Upper lobe of left lung (tissue), 6 donors: ENCODE measurements at regions not wholly inside any gene's neighbourhood (a gene's known extent, or its start where the extent isn't known, plus 50 kb on each side); places are given as distances from the start of the nearest gene placed in this dataset.

Source experiments
- ATAC-seq, 2 donors: fragments of 200-7000 bp; cut with Tn5 transposase; one replicate each; pipeline ENCODE4 v1.9.1; 2022; ENCODE audit warnings: mild to moderate bottlenecking in 2 of 2, moderate library complexity in 2 of 2; ENCODE audit not compliant: low FRiP score in 2 of 2
- DNase-seq, 2 donors: peaks; one replicate each; pipeline ENCODE4 v3.0.0-alpha.2; 2019 to 2020
- H3K27ac ChIP-seq, 4 donors: fragments of 200-600 bp; sonication (generic); one replicate each; pipeline ENCODE4 v1.5.1; 2016 to 2019
- H3K27me3 ChIP-seq, 4 donors: fragments of 200-600 bp; sonication (generic); one replicate each; pipeline ENCODE4 v1.5.1; 2017 to 2019
- H3K36me3 ChIP-seq, 4 donors: fragments of 200-600 bp; sonication (generic); one replicate each; pipeline ENCODE4 v1.5.1; 2016 to 2019
- H3K4me1 ChIP-seq, 4 donors: fragments of 200-600 bp; sonication (generic); one replicate each; pipeline ENCODE4 v1.5.1; 2018 to 2019
- H3K4me3 ChIP-seq, 4 donors: fragments of 200-600 bp; sonication (generic); one replicate each; pipeline ENCODE4 v1.5.1; 2017 to 2019; ENCODE audit warnings: mild to moderate bottlenecking in 2 of 4, moderate library complexity in 1 of 4
- H3K9me3 ChIP-seq, 4 donors: fragments of 200-600 bp; sonication (generic); one replicate each; pipeline ENCODE4 v1.5.1; 2018 to 2019
- EP300 ChIP-seq, 4 donors: sonication (generic); formaldehyde crosslinking; IDR thresholded peaks; one replicate each; pipeline ENCODE4 v1.5.1; 2017; ENCODE audit warnings: antibody characterized with exemption in 4 of 4, control low read depth in 2 of 4
- POLR2A ChIP-seq, 4 donors: fragments of 450-650 bp; IDR thresholded peaks; one replicate each; pipeline ENCODE4 v1.5.1; 2016 to 2017; ENCODE audit warnings: antibody characterized with exemption in 4 of 4, mild to moderate bottlenecking in 2 of 4
- POLR2AphosphoS5 ChIP-seq, 2 donors: sonication (generic); formaldehyde crosslinking; IDR thresholded peaks; one replicate each; pipeline ENCODE4 v1.5.1; 2017; ENCODE audit warnings: antibody characterized with exemption in 2 of 2
- WGBS, 2 donors: methylation state at CpG; one replicate each; pipeline ENCODE4 v1.1.5; 2017 to 2018; 5-methylcytosine and 5-hydroxymethylcytosine counted together
- TF ChIP-seq, protein P1 (sequence below), 6 experiments: fragments of 450-650 bp in 4 of 6; fragments of 200-600 bp in 2 of 6; sonication (generic) in 2 of 6; IDR thresholded peaks; one replicate each; pipeline ENCODE4 v1.5.1; 2016 to 2019; ENCODE audit warnings: antibody characterized with exemption in 6 of 6
- donor health status: DM: no; HTN: no; CAD: no; lungs with moderate emphysema.
- donor health status: DM: no; HTN: yes; CAD: no; lungs with severe emphysema.

DNA sequence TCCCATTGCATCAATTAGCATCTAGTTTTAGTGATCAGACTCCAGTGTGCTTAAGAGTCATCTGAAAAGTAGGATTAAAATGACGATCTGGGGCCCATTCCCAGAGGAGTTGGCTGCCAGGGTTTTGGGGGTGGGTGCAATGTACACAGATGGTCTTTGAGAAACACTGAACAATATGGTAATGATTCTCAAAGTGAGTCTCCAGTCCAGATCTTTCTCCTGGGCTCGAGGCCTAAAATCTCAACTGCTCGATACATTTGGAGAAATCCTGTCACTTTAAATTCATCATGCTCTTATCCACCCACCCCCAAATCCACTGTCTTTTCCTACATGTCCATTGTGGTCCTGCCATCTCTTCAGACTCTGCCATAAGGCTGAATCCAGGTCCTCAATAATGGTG, 80.7 kb upstream of the MYLIP start:
- Histone ChIP-seq H3K27me3 (no peaks in the 10 kb centered on the region), H3K4me1 (no peaks in the 10 kb centered on the region), H3K36me3 (no peaks in the 10 kb centered on the region), H3K9me3 (no peaks in the 10 kb centered on the region), H3K27ac (no peak overlapping the region), H3K4me3 (no peak overlapping the region)
- no peak for DNase-seq
- WGBS, 2 donors = 88 to 94% methylated on average over 3 of the region's 3 CpGs
- TF ChIP-seq EP300 (IDR thresholded peaks at IDR 0.05) = no peak
- TF ChIP-seq POLR2A (IDR thresholded peaks at IDR 0.05) = no peak
- TF ChIP-seq POLR2AphosphoS5 (IDR thresholded peaks at IDR 0.05) = no peak
- TF ChIP-seq, protein P1, sequence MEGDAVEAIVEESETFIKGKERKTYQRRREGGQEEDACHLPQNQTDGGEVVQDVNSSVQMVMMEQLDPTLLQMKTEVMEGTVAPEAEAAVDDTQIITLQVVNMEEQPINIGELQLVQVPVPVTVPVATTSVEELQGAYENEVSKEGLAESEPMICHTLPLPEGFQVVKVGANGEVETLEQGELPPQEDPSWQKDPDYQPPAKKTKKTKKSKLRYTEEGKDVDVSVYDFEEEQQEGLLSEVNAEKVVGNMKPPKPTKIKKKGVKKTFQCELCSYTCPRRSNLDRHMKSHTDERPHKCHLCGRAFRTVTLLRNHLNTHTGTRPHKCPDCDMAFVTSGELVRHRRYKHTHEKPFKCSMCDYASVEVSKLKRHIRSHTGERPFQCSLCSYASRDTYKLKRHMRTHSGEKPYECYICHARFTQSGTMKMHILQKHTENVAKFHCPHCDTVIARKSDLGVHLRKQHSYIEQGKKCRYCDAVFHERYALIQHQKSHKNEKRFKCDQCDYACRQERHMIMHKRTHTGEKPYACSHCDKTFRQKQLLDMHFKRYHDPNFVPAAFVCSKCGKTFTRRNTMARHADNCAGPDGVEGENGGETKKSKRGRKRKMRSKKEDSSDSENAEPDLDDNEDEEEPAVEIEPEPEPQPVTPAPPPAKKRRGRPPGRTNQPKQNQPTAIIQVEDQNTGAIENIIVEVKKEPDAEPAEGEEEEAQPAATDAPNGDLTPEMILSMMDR (IDR thresholded peaks at IDR 0.05) = no peak
- no peak for ATAC-seq

DNA sequence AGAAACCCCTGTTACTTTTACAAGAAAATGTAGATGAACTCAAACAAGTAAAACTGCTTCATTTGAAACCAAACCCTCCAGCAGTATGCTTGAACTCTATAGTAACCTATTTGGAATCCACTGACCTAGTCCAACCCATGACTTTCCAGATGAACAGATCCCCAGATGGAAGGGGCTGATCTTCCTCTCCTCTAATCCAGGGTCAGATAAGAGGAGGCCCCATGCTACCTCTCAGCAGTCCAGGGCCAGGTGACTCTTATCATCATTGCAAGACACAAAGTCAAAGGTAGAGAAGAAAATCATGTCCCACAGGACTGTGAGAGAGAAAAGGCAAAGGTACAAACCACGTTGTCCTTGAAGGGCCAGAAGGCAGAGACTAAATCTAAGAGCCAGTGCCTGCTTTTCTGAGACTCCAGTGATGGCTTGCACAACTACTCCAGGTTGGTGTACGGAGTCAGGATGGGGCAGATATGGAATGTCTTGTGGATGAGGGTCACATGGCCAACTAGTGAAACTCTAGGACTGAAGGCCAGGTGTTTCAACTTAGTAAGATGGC, 81.4 kb upstream of the MYLIP start:
- Histone ChIP-seq H3K4me1 (no peaks in the 10 kb centered on the region), H3K4me3 (no peak overlapping the region), H3K27me3 (no peaks in the 10 kb centered on the region), H3K9me3 (no peaks in the 10 kb centered on the region), H3K27ac (no peak overlapping the region), H3K36me3 (no peaks in the 10 kb centered on the region)
- no peak for ATAC-seq
- TF ChIP-seq POLR2A (IDR thresholded peaks at IDR 0.05) (no peak), POLR2AphosphoS5 (IDR thresholded peaks at IDR 0.05) (no peak), EP300 (IDR thresholded peaks at IDR 0.05) (no peak)
- TF ChIP-seq, protein P1 (IDR thresholded peaks at IDR 0.05) = no peak
- no peak for DNase-seq
- 89 to 92% methylated on average over 2 of the region's 2 CpGs for WGBS, 2 donors

DNA sequence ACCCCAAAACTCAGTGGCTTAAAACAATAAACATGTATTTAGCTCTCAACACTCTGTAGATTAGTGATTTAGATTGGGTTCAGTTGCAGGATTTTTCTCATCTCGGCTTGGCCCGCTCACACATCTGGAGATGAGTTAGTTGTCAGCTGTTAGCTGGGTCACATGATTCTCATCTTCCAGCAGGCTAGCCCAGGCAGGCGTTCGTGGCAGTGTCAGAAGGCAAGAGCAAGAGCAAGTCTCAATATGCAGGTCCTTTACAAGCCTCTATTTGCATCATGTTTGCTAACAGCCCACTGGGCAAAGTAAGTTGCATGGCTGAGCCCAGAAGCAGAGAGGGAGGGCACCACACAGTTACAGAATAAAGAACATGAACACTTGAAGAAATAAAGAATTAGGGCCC, 83.6 kb upstream of the MYLIP start:
- Histone ChIP-seq H3K27ac (no peak overlapping the region), H3K36me3 (no peaks in the 10 kb centered on the region), H3K27me3 (no peaks in the 10 kb centered on the region), H3K9me3 (no peaks in the 10 kb centered on the region), H3K4me1 (no peaks in the 10 kb centered on the region), H3K4me3 (no peak overlapping the region)
- ATAC-seq (no peak), DNase-seq (no peak)
- WGBS, 2 donors = 43 to 66% methylated on average over 4 of the region's 4 CpGs
- TF ChIP-seq POLR2A (IDR thresholded peaks at IDR 0.05) (no peak), POLR2AphosphoS5 (IDR thresholded peaks at IDR 0.05) (no peak), EP300 (IDR thresholded peaks at IDR 0.05) (no peak)
- TF ChIP-seq, protein P1 (IDR thresholded peaks at IDR 0.05) = no peak

DNA sequence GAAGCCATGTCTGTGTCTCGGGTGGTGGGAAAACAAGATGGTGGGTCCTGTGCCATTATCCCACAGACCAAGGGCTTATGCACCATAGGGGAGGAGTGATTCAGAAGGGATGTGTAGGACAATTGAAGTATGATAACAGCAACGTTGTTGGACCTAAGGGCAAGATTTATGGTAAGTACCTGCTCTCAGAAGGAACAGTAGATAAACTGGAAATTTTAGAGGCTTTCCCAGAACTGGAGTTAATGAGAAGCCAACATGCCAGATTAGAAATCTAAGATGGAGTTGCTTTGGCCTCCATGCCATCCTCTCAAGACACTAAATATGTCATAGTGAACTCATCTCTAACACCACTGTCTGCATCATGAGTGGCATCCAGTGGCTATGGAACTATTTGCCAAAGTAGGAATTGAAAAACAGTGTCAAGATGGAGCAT, 84.7 kb upstream of the MYLIP start:
- H3K27me3 ChIP-seq = no peaks in the 10 kb centered on the region
- no peaks in the 10 kb centered on the region for H3K4me1 ChIP-seq
- DNase-seq = no peak
- H3K9me3 ChIP-seq = no peaks in the 10 kb centered on the region
- TF ChIP-seq POLR2AphosphoS5 (IDR thresholded peaks at IDR 0.05) (no peak), POLR2A (IDR thresholded peaks at IDR 0.05) (no peak), EP300 (IDR thresholded peaks at IDR 0.05) (no peak)
- TF ChIP-seq, protein P1 (IDR thresholded peaks at IDR 0.05) = no peak
- no peak overlapping the region for H3K27ac ChIP-seq
- 77 to 83% methylated on average over 2 of the region's 2 CpGs for WGBS, 2 donors
- ATAC-seq = no peak
- H3K4me3 ChIP-seq = no peak overlapping the region
- H3K36me3 ChIP-seq = no peaks in the 10 kb centered on the region
